GM12892 (cell line): ENCODE measurements at regions not wholly inside any gene's neighbourhood (a gene's known extent, or its start where the extent isn't known, plus 50 kb on each side); places are given as distances from the start of the nearest gene placed in this dataset.

Experiments used
- DNase-seq: peaks from one replicate; pipeline ENCODE4 v3.0.0; 2011; ENCODE audit not compliant: insufficient read length
- FAIRE-seq: peaks from 2 replicates; lab custom pipeline; 2011; peaks lifted over from hg19 to GRCh38; lab: Jason Lieb, UNC
- POLR2A ChIP-seq: IDR thresholded peaks from 2 replicates; pipeline ENCODE4 v1.6.1; 2011; ENCODE audit warnings: low read depth, low read length, control low read depth
- POLR2AphosphoS5 ChIP-seq: IDR thresholded peaks from 2 replicates; pipeline ENCODE4 v1.6.1; 2011; ENCODE audit warnings: low read depth, low read length, control low read depth
- TAF1 ChIP-seq: IDR thresholded peaks from 2 replicates; pipeline ENCODE4 v1.6.1; 2011; ENCODE audit warnings: low read depth, mild to moderate bottlenecking, control low read depth, low read length, borderline replicate concordance

DNA sequence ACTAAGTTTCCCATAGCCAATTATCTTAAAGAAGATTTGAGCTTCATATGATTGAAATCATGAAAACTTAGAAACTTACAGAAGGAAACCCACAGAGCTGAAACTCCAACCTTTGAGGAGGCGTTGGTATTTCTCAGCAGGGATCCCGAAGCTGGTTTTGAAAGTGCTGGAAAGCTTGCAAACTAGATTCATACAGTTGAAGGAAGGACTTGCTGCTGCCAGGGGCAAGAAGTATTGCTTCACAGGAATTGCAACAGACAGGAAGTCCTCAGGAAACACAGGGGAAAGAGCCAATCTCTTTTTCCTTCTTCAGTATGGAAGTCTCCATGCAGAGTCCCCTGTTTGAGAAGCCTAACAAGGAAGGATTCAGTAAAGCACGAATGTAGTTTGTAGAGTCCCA is 419.7 kb downstream of the CD109 start:
- DNase-seq (no peak), FAIRE-seq (no peak)
- TF ChIP-seq POLR2A (no peak), POLR2AphosphoS5 (no peak), TAF1 (no peak)

DNA sequence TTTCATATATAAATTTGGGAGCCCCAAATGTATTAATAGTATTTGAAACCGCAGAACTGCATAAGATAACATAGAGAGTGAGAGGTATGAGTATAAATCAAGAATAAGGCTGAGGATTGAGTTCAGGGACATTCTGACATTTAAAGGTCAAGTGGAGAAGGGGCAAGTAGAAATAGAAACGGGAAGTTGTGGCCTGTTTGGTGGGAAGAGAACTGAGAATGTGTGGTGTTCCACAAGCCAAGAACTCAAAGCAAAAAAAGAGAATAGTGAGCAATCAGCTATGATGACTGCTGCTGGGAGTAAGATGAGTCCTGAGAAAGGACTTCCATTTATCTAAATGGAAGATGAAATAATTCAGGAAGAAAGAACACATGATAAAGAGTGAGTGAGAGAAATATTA is 418.4 kb downstream of the CD109 start:
- TF ChIP-seq TAF1 (no peak), POLR2A (no peak)
- FAIRE-seq = no peak
- DNase-seq = no peak

- DNase-seq (no peak), FAIRE-seq (no peak)
- no peak for TF ChIP-seq POLR2A
Measured at GRCh38 chr6:74113901-74114300, 417.9 kb downstream of the CD109 start.

- DNase-seq (no peak), FAIRE-seq (no peak)
- no peak for TF ChIP-seq TAF1
- TF ChIP-seq POLR2AphosphoS5 = no peak
- no peak for TF ChIP-seq POLR2A
Measured at GRCh38 chr6:74103417-74103816, 407.4 kb downstream of the CD109 start.

DNA sequence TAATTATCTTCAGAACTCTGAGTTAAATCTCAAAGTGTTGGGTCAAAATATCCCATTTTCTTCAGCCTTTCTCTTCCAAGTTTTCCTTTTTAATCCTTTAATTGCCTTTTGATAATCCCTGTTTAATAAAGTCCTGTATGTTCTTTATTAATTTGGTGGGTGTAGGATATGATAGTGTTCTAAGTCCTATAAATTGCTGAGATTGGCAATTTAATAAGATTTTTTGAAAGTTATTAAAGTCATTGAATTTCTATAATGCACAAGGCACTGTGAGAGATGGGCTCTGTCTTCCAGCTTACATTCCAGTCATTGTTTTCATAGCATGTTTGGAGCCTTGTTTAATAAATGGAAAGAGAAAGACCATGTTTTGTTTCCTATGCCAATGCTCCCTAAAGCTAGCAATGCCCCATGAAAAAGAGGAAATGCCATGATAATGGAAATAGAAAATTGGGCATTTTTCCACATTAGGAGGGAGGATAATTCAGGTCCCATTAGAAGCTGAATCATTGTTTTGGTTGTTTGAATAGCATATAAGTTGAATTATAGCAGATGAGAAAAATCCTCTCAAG is 404.8 kb downstream of the CD109 start:
- DNase-seq (no peak), FAIRE-seq (no peak)
- no peak for TF ChIP-seq POLR2A
- TF ChIP-seq TAF1 = no peak
- no peak for TF ChIP-seq POLR2AphosphoS5

- no peak for DNase-seq
- TF ChIP-seq POLR2AphosphoS5 (no peak), POLR2A (no peak), TAF1 (no peak)
- FAIRE-seq = no peak
Measured at GRCh38 chr6:74096329-74096728, 400.3 kb downstream of the CD109 start.

DNA sequence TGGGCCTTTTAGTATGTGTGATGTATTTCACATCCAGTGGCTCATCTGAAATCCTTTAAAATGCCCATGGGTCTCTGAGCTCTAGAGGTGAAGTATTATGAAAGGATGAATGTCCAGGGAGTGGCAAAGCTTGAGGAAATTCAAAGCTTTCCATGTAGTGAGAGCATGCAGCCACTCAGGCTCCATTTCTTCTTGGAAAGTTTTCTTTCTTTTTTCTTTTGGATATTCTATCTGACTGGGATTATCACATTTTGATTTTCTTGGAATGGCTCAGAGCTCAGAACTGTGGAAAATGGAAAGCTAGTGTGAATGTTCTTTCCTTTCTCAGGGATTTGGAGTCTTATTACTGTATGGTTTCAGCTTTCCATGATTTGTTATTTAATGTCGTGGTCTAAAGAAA is 397.4 kb downstream of the CD109 start:
- TF ChIP-seq POLR2A = no peak

DNA sequence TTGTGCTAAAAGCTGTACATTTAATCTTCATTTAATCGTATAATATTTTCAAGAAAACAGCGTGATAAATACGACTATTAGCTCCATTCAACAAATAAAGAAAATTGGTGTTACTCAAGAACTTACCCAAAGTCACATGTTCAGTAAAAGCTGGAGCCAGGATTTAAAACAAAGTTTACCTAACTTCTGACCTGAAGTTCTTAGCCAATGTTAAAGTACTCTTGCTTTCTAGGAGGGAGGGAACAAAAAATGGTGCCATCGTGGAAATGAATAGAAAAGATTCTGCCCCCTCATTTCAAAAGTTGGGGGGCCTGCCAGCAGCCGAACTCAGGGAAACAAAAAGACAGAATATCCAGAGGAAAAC is 395.8 kb downstream of the CD109 start:
- DNase-seq (no peak), FAIRE-seq (no peak)
- no peak for TF ChIP-seq POLR2AphosphoS5
- no peak for TF ChIP-seq POLR2A
- no peak for TF ChIP-seq TAF1

More for the DNA sequence above, 397.4 kb downstream of the CD109 start:
- FAIRE-seq = no peak
- DNase-seq = no peak

GRCh38 chr6:74091136-74091793 is 395.3 kb downstream of the CD109 start:
- DNase-seq (no peak), FAIRE-seq (peak; percentile 80)

GRCh38 chr6:74087899-74088298 is 391.9 kb downstream of the CD109 start:
- no peak for TF ChIP-seq TAF1
- no peak for TF ChIP-seq POLR2A
- TF ChIP-seq POLR2AphosphoS5 = no peak
- FAIRE-seq (no peak), DNase-seq (no peak)

More at GRCh38 chr6:74091136-74091793, 395.3 kb downstream of the CD109 start:
- no peak for TF ChIP-seq POLR2AphosphoS5
- TF ChIP-seq TAF1 = no peak
- no peak for TF ChIP-seq POLR2A

GRCh38 chr6:74075896-74076295 is 379.9 kb downstream of the CD109 start:
- FAIRE-seq (no peak), DNase-seq (no peak)
- TF ChIP-seq POLR2A = no peak
- TF ChIP-seq TAF1 = no peak
- TF ChIP-seq POLR2AphosphoS5 = no peak

- TF ChIP-seq TAF1 (no peak), POLR2AphosphoS5 (no peak), POLR2A (no peak)
- FAIRE-seq = no peak
Measured at GRCh38 chr6:74075323-74075722, 379.3 kb downstream of the CD109 start.

More at GRCh38 chr6:74075323-74075722, 379.3 kb downstream of the CD109 start:
- DNase-seq = no peak
